ENCODE measurements at regions not wholly inside any gene's neighbourhood (a gene's known extent, or its start where the extent isn't known, plus 50 kb on each side); places are given as distances from the start of the nearest gene placed in this dataset.

DNA sequence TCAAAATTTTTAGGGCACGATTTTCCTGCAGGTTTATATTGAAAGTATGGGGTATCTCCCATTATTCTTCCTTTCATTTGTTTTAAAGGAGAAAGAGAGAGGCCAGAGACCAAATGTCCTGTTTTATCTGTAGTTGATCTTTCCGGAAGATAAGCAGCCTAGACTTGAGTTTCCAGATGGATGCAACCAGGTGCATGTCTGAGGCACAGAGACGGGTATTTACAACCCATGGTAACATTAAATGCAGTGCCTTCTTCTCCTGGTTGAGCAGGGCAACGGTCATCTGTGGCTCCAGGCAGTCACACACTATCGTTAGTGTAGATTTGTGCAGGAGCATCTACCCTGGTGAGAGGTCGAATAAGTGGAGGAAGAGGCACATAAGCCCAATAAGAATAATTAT is 1507.1 kb downstream of the UQCRFS1 start:
- Histone ChIP-seq H3K4me3 (no peak overlapping the region), H3K36me3 (replicated peaks in 1 of 2) (no peaks in the 10 kb centered on the region), H3K9me3 (replicated peaks in 1 of 3) (no peaks in the 10 kb centered on the region), H3K27me3 (no peaks in the 10 kb centered on the region), H3K4me1 (replicated peaks in 1 of 2) (no peaks in the 10 kb centered on the region), H3K27ac (no peak overlapping the region)
- DNase-seq, result no peak
- no peak for TF ChIP-seq POLR2A (IDR thresholded peaks at IDR 0.05)
- intact Hi-C loops (cut with DNase I), result no loop called here
- WGBS, 4 donors, result 50 to 62% (median 56%) methylated on average over 6 of the region's 6 CpGs

DNA sequence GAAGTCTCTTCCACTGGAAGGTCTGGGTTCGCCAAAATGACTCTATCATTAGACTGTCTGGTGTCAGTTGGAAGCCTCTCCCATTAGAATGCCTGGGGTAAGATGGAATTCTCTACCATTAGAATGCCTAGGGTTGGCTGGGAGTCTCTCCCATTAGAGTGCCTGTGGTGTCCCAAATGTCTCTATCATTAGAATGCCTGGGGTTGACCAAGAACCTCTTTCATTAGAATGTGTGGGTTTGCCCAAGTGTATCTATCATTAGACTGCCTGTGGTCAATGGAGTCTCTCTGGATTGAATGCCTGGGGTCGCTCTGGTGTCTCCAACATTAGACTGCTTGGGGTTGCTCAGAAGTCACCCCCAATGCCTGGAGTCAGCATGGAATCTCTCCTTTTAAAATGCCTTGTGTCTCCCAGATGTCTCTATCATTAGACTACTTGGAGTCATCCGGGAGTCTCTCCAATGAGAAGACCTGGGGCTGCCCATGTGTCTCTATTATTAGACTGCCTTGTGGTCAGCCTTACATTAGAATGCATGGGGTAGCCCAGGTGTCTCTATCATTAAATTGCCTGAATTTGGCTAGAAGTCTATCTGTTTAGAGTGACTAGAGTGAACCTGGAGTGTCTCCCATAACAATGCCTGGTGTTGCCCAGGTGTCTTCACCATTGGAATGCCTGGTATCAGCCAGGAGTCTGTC is 1518.4 kb downstream of the UQCRFS1 start:
- Histone ChIP-seq H3K27me3 (no peaks in the 10 kb centered on the region), H3K36me3 (replicated peaks in 1 of 2) (no peaks in the 10 kb centered on the region), H3K27ac (no peak overlapping the region), H3K9me3 (replicated peaks in 1 of 3) (peaks cover 0 to 4% (median 0%) of the 10 kb centered on the region in 3 donors), H3K4me1 (replicated peaks in 1 of 2) (no peaks in the 10 kb centered on the region), H3K4me3 (no peak overlapping the region)
- 61 to 77% (median 66%) methylated on average over 3 of the region's 3 CpGs for WGBS, 4 donors
- intact Hi-C loops (cut with DNase I), result no loop called here
- DNase-seq, result no peak
- TF ChIP-seq, protein P1, sequence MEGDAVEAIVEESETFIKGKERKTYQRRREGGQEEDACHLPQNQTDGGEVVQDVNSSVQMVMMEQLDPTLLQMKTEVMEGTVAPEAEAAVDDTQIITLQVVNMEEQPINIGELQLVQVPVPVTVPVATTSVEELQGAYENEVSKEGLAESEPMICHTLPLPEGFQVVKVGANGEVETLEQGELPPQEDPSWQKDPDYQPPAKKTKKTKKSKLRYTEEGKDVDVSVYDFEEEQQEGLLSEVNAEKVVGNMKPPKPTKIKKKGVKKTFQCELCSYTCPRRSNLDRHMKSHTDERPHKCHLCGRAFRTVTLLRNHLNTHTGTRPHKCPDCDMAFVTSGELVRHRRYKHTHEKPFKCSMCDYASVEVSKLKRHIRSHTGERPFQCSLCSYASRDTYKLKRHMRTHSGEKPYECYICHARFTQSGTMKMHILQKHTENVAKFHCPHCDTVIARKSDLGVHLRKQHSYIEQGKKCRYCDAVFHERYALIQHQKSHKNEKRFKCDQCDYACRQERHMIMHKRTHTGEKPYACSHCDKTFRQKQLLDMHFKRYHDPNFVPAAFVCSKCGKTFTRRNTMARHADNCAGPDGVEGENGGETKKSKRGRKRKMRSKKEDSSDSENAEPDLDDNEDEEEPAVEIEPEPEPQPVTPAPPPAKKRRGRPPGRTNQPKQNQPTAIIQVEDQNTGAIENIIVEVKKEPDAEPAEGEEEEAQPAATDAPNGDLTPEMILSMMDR (IDR thresholded peaks at IDR 0.05), result no peak
- no peak for TF ChIP-seq POLR2A (IDR thresholded peaks at IDR 0.05)

DNA sequence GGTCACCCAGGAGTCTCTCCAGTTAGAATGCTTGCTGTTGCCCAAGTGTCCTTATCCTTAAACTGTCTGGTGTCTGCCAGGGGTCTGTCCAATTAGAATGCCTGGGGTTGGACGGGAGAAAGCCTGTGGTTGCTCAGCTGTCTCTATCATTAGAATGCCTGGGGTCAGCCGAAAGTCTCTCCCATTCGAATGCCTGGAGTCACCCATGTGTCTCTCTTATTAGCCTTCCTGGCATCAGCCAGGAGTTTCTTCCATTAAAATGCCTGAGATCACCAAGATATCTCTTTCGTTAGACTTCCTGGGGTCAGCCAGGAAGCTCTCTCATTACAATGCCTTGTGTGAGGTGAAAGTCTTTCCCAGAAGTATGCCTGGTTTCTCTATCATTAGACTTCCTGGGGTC is 1521.0 kb downstream of the UQCRFS1 start:
- no peaks in the 10 kb centered on the region for H3K36me3 ChIP-seq (replicated peaks in 1 of 2)
- WGBS, 4 donors, result 52 to 68% (median 62%) methylated on average over 4 of the region's 4 CpGs
- no peak overlapping the region for H3K27ac ChIP-seq
- TF ChIP-seq, protein P1 (IDR thresholded peaks at IDR 0.05), result no peak
- TF ChIP-seq POLR2A (IDR thresholded peaks at IDR 0.05), result no peak
- intact Hi-C loops (cut with DNase I), result no loop called here
- H3K4me3 ChIP-seq, result no peak overlapping the region
- no peaks in the 10 kb centered on the region for H3K27me3 ChIP-seq
- peaks cover 0 to 4% (median 0%) of the 10 kb centered on the region in 3 donors for H3K9me3 ChIP-seq (replicated peaks in 1 of 3)
- H3K4me1 ChIP-seq (replicated peaks in 1 of 2), result no peaks in the 10 kb centered on the region
- no peak for DNase-seq

DNA sequence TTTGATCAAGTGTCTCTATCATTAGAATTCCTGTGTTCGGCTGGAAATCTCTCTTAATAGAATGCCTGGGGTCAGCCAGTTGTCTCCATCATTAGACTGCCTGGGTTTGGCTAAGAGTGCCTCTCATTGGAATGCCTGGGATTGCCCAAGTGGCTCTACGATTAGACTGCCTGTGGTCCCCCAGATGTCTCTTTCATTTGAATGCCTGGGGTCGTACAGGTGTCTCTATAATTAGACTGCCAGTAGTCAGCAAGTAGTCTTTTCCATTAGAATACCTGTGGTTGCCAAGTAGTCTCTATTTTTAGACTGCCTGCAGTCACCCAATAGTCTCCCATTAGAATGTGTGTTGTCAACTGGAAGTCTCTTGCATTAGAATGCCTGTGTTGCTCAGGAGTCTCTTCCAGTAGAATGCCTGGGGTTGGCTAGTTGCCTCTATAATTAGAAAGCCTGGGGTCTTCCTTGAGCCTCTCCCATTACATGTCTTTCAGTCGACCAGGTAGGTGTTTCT is 1523.2 kb downstream of the UQCRFS1 start:
- Histone ChIP-seq H3K27me3 (no peaks in the 10 kb centered on the region), H3K9me3 (replicated peaks in 1 of 3) (peaks cover 0 to 4% (median 0%) of the 10 kb centered on the region in 3 donors), H3K27ac (no peak overlapping the region), H3K4me1 (replicated peaks in 1 of 2) (no peaks in the 10 kb centered on the region), H3K36me3 (replicated peaks in 1 of 2) (no peaks in the 10 kb centered on the region), H3K4me3 (no peak overlapping the region)
- TF ChIP-seq, protein P1 (IDR thresholded peaks at IDR 0.05), result no peak
- no peak for TF ChIP-seq POLR2A (IDR thresholded peaks at IDR 0.05)
- WGBS, 4 donors, result 43 to 58% (median 51%) methylated on average over 2 to 4 of the region's 4 CpGs
- DNase-seq, result no peak
- intact Hi-C loops (cut with DNase I), result no loop called here

DNA sequence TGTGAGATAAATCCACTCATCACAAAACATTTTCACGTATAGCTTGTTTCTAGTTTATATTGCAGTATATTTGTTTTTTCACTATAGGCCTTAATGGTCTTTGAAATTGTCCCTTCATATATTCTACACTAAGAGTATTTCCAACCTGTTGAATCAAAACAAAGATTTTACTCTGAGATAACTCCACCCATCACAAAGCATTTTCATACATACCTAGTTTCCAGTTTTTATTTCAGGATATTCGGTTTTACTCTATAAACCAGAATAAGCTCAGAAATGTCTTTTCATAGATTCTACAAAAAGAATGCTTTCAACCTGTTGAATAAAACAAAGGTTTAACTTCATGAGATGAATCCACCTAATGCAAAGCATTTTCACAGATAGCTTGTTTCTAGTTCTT is 1528.7 kb downstream of the UQCRFS1 start:
- H3K9me3 ChIP-seq (replicated peaks in 1 of 3), result no peaks in the 10 kb centered on the region
- no peak overlapping the region for H3K27ac ChIP-seq
- no peaks in the 10 kb centered on the region for H3K36me3 ChIP-seq (replicated peaks in 1 of 2)
- no peaks in the 10 kb centered on the region for H3K4me1 ChIP-seq (replicated peaks in 1 of 2)
- H3K4me3 ChIP-seq, result no peak overlapping the region
- intact Hi-C loops (cut with DNase I), result no loop called here
- 64 to 90% (median 87%) methylated on average over 2 of the region's 2 CpGs for WGBS, 4 donors
- H3K27me3 ChIP-seq, result no peaks in the 10 kb centered on the region
- DNase-seq, result no peak
- TF ChIP-seq POLR2A (IDR thresholded peaks at IDR 0.05), result no peak
- TF ChIP-seq, protein P1 (IDR thresholded peaks at IDR 0.05), result no peak
